ENCODE measurements at regions not wholly inside any gene's neighbourhood (a gene's known extent, or its start where the extent isn't known, plus 50 kb on each side); places are given as distances from the start of the nearest gene placed in this dataset.

- TF ChIP-seq POLR2A (IDR thresholded peaks at IDR 0.05): no peak
- no peak for TF ChIP-seq CTCF (IDR thresholded peaks at IDR 0.05)
Measured at GRCh38 chr5:26439121-26439520, 599.3 kb downstream of the CDH9 start.

Measured in sigmoid colon (tissue), 3 donors.